ENCODE measurements at regions not wholly inside any gene's neighbourhood (a gene's known extent, or its start where the extent isn't known, plus 50 kb on each side); places are given as distances from the start of the nearest gene placed in this dataset.

DNA sequence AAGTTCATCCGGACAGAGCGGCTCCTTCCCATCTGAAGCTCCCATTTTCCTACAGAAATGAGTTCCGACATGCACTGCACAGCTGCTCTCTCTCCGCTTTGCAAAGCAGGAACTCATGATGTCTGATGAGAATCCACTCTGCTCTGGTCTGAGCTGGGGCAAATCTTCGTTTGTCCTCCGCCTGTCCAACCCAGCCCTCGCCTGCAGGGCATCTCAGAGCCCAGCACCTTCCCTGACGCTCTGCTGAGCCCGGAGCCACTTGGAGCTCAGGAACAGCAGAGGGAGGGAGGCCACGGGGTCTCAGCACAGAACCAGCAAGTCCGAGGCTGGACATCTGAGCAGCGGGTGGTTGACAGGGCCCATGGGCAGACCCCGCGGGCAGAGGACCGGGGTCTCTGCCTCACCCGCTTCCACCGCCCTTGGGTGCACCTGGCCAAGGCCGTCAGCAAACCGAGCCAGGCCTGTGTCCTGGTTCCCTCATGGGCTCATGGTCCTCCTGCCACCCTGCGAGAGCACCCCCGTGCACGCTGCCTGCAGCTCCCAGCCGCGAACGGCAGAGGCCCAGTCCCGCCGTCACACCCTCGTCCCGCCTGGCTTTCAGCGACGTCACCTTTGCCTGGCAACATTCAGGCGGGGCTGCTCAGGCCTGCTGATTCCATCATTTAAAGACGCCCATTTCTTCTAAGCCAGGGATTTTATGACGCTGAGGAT lies 78.5 kb upstream of the BHLHE23 start:
- no peak for TF ChIP-seq EZH2 (IDR thresholded peaks at IDR 0.05; ENCODE audit: borderline replicate concordance, insufficient read depth, low read depth, low read length, poor library complexity, severe bottlenecking)
- TF ChIP-seq, protein P1, sequence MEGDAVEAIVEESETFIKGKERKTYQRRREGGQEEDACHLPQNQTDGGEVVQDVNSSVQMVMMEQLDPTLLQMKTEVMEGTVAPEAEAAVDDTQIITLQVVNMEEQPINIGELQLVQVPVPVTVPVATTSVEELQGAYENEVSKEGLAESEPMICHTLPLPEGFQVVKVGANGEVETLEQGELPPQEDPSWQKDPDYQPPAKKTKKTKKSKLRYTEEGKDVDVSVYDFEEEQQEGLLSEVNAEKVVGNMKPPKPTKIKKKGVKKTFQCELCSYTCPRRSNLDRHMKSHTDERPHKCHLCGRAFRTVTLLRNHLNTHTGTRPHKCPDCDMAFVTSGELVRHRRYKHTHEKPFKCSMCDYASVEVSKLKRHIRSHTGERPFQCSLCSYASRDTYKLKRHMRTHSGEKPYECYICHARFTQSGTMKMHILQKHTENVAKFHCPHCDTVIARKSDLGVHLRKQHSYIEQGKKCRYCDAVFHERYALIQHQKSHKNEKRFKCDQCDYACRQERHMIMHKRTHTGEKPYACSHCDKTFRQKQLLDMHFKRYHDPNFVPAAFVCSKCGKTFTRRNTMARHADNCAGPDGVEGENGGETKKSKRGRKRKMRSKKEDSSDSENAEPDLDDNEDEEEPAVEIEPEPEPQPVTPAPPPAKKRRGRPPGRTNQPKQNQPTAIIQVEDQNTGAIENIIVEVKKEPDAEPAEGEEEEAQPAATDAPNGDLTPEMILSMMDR (IDR thresholded peaks at IDR 0.05): no peak

Measured in B cell (primary cell).